ENCODE measurements at regions not wholly inside any gene's neighbourhood (a gene's known extent, or its start where the extent isn't known, plus 50 kb on each side); places are given as distances from the start of the nearest gene placed in this dataset.

- no peak for TF ChIP-seq POLR2A (IDR thresholded peaks at IDR 0.05)
- TF ChIP-seq CTCF (IDR thresholded peaks at IDR 0.05), result no peak
Observed at GRCh38 chr18:34158881-34159690, 65.6 kb downstream of the NOL4 start.
